ENCODE measurements at regions not wholly inside any gene's neighbourhood (a gene's known extent, or its start where the extent isn't known, plus 50 kb on each side); places are given as distances from the start of the nearest gene placed in this dataset.
"Not testable (repeated sequence)": the region's sequence is repeated elsewhere in the genome, so short reads cannot be mapped to it uniquely, and the experiment has no call there.

GRCh38 chr20:48486065-48486464 lies 341.7 kb downstream of the PREX1 start:
- 74% methylated on average over 6 of the region's 7 CpGs for WGBS (ENCODE audit: insufficient coverage)
- Mint-ChIP-seq H3K27me3 (ENCODE audit: low read depth in 3 of 3) (peaks cover 6 to 13% (median 12%) of the 10 kb centered on the region in 3 donors), H3K4me3 (no peak overlapping the region), H3K27ac (no peak overlapping the region), H3K9me3 (no peaks in the 10 kb centered on the region), H3K36me3 (no peaks in the 10 kb centered on the region), H3K4me1 (no peaks in the 10 kb centered on the region)
- no peaks in the 10 kb centered on the region for H3K27me3 ChIP-seq (ENCODE audit: control insufficient read depth in 2 of 2, insufficient read depth in 2 of 2, low read length in 2 of 2)
- no peaks in the 10 kb centered on the region for H4K20me1 ChIP-seq (ENCODE audit: insufficient read depth, low read length)
- no peaks in the 10 kb centered on the region for H3K9me3 ChIP-seq (replicated peaks in 1 of 2; ENCODE audit: control insufficient read depth in 1 of 2, insufficient read depth in 1 of 2, low read length in 2 of 2)
- H3K27ac ChIP-seq (ENCODE audit: low read depth in 1 of 2, low read length in 2 of 2) = no peak overlapping the region
- intact Hi-C loops (cut with micrococcal nuclease) = no loop called here
- H3K79me2 ChIP-seq (ENCODE audit: insufficient read depth, low read length) = no peaks in the 10 kb centered on the region
- no peaks in the 10 kb centered on the region for H3K36me3 ChIP-seq (replicated peaks in 1 of 2; ENCODE audit: control insufficient read depth in 1 of 2, insufficient read depth in 2 of 2, low read length in 2 of 2)
- DNase-seq = no peak
- H3K9ac ChIP-seq (ENCODE audit: insufficient read depth, low read length, poor library complexity, severe bottlenecking) = no peak overlapping the region
- no peak overlapping the region for H2AFZ ChIP-seq (ENCODE audit: insufficient read depth, low read depth, low read length, poor library complexity, severe bottlenecking)
- H3K4me2 ChIP-seq (replicated peaks; ENCODE audit: extremely low read depth, low read length, poor library complexity, severe bottlenecking) = no peak overlapping the region
- H3K4me1 ChIP-seq (ENCODE audit: control insufficient read depth in 1 of 2, insufficient read depth in 2 of 2, low read length in 2 of 2) = no peaks in the 10 kb centered on the region
- H3K4me3 ChIP-seq (replicated peaks in 1 of 3; ENCODE audit: low read depth in 2 of 3, low read length in 3 of 3) = no peak overlapping the region
- TF ChIP-seq CTCF (IDR thresholded peaks at IDR 0.05) = no peak

GRCh38 chr20:48485153-48485552 lies 342.6 kb downstream of the PREX1 start:
- H3K4me1 ChIP-seq (ENCODE audit: control insufficient read depth in 1 of 2, insufficient read depth in 2 of 2, low read length in 2 of 2); H3K79me2 ChIP-seq (ENCODE audit: insufficient read depth, low read length); H4K20me1 ChIP-seq (ENCODE audit: insufficient read depth, low read length); H3K4me1 Mint-ChIP-seq; H3K36me3 ChIP-seq (replicated peaks in 1 of 2; ENCODE audit: control insufficient read depth in 1 of 2, insufficient read depth in 2 of 2, low read length in 2 of 2); H3K27ac ChIP-seq (ENCODE audit: low read depth in 1 of 2, low read length in 2 of 2); H3K9me3 Mint-ChIP-seq; H3K36me3 Mint-ChIP-seq; H3K4me3 Mint-ChIP-seq; H3K27me3 ChIP-seq (ENCODE audit: control insufficient read depth in 2 of 2, insufficient read depth in 2 of 2, low read length in 2 of 2); H2AFZ ChIP-seq (ENCODE audit: insufficient read depth, low read depth, low read length, poor library complexity, severe bottlenecking); DNase-seq; intact Hi-C loops (cut with micrococcal nuclease); H3K27ac Mint-ChIP-seq; H3K9me3 ChIP-seq (replicated peaks in 1 of 2; ENCODE audit: control insufficient read depth in 1 of 2, insufficient read depth in 1 of 2, low read length in 2 of 2); H3K4me3 ChIP-seq (replicated peaks in 1 of 3; ENCODE audit: low read depth in 2 of 3, low read length in 3 of 3); H3K4me2 ChIP-seq (replicated peaks; ENCODE audit: extremely low read depth, low read length, poor library complexity, severe bottlenecking); H3K9ac ChIP-seq (ENCODE audit: insufficient read depth, low read length, poor library complexity, severe bottlenecking): not testable (repeated sequence)
- 81% methylated on average over 6 of the region's 7 CpGs for WGBS (ENCODE audit: insufficient coverage)
- H3K27me3 Mint-ChIP-seq (ENCODE audit: low read depth in 3 of 3) = peaks cover 9 to 18% (median 17%) of the 10 kb centered on the region in 3 donors

Measured in CD14-positive monocyte (primary cell).